Glomerular visceral epithelial cell (primary cell): ENCODE measurements at regions not wholly inside any gene's neighbourhood (a gene's known extent, or its start where the extent isn't known, plus 50 kb on each side); places are given as distances from the start of the nearest gene placed in this dataset.
"Not testable (repeated sequence)": the region's sequence is repeated elsewhere in the genome, so short reads cannot be mapped to it uniquely, and the experiment has no call there.

Experiments
- DNase-seq: peaks from one replicate; pipeline ENCODE4 v3.0.0-alpha.2; 2016; ENCODE audit errors: extremely low spot score

GRCh38 chr5:57396701-57397100, 85.9 kb downstream of the ACTBL2 start:
- DNase-seq = no peak

- no peak for DNase-seq
These were observed 88.0 kb downstream of the ACTBL2 start for GRCh38 chr5:57394421-57395210.

GRCh38 chr5:57386958-57387357, 95.7 kb downstream of the ACTBL2 start:
- no peak for DNase-seq

- peak; percentile 74 for DNase-seq
These were observed 99.3 kb downstream of the ACTBL2 start for GRCh38 chr5:57383093-57383861.

- no peak for DNase-seq
These were observed 100.0 kb downstream of the ACTBL2 start for GRCh38 chr5:57382655-57383054.

- no peak for DNase-seq
These were observed 112.2 kb downstream of the ACTBL2 start for GRCh38 chr5:57370376-57370775.

- peak; percentile 35 for DNase-seq
These were observed 114.6 kb downstream of the ACTBL2 start for GRCh38 chr5:57368010-57368409.

GRCh38 chr5:57366744-57367143, 115.9 kb downstream of the ACTBL2 start:
- peak; percentile 43 for DNase-seq

GRCh38 chr5:57362951-57363350, 119.7 kb downstream of the ACTBL2 start:
- DNase-seq = no peak

GRCh38 chr5:57360871-57361270, 121.7 kb downstream of the ACTBL2 start:
- no peak for DNase-seq

- DNase-seq = no peak
These were observed 123.6 kb downstream of the ACTBL2 start for GRCh38 chr5:57358796-57359592.

- DNase-seq = not testable (repeated sequence)
These were observed 125.8 kb downstream of the ACTBL2 start for GRCh38 chr5:57356850-57357249.

- no peak for DNase-seq
These were observed 133.4 kb downstream of the ACTBL2 start for GRCh38 chr5:57349214-57349613.

- DNase-seq = no peak
These were observed 134.1 kb downstream of the ACTBL2 start for GRCh38 chr5:57348376-57349140.

- no peak for DNase-seq
These were observed 136.3 kb downstream of the ACTBL2 start for GRCh38 chr5:57346328-57346727.

- no peak for DNase-seq
These were observed 141.1 kb downstream of the ACTBL2 start for GRCh38 chr5:57341380-57341979.

GRCh38 chr5:57340681-57341080, 141.9 kb downstream of the ACTBL2 start:
- DNase-seq = no peak

- DNase-seq = no peak
These were observed 143.1 kb downstream of the ACTBL2 start for GRCh38 chr5:57339521-57339920.

- no peak for DNase-seq
These were observed 143.7 kb downstream of the ACTBL2 start for GRCh38 chr5:57338868-57339340.

- peak; percentile 42 for DNase-seq
These were observed 144.3 kb downstream of the ACTBL2 start for GRCh38 chr5:57338068-57338867.
